HepG2 (cell line): ENCODE measurements at regions not wholly inside any gene's neighbourhood (a gene's known extent, or its start where the extent isn't known, plus 50 kb on each side); places are given as distances from the start of the nearest gene placed in this dataset.

Experiments used
- ATAC-seq: fragments of 200-7000 bp; cut with Tn5 transposase; 3 replicates; pipeline ENCODE4 v1.9.1; 2020; ENCODE audit warnings: mild to moderate bottlenecking, moderate library complexity
- BruUV-seq: library from RNA; stranded (reverse); fragments of 400-500 nt; replicated peaks from 2 replicates; lab custom pipeline; 2021; lab: Mats Ljungman, UMichigan
- CTCF ChIA-PET: fragments of 300-600 bp; formaldehyde crosslinking; extraction: SDS; loops from one replicate; lab custom pipeline; 2021; ENCODE audit warnings: low total read pairs, inconsistent platforms, low intra/inter-chr PET ratio; lab: Yijun Ruan, JAX
- POLR2A ChIA-PET: fragments of 350-600 bp; sonication (Branson Sonifier 250); formaldehyde crosslinking; loops from one replicate; lab custom pipeline; 2020; ENCODE audit warnings: antibody characterized with exemption, inconsistent platforms; lab: Yijun Ruan, JAX
- DNase-seq: peaks from one replicate; pipeline ENCODE4 v3.0.0-alpha.2; 2015; ENCODE audit warnings: low spot score
- FAIRE-seq: peaks from 3 replicates; lab custom pipeline; 2011; peaks lifted over from hg19 to GRCh38; lab: Jason Lieb, UNC
- H2AFZ ChIP-seq: one replicate; pipeline ENCODE4 v1.6.1; 2011; ENCODE audit warnings: low read length, inconsistent platforms
- H3K27ac ChIP-seq: fragments of 300-600 bp; 3 replicates; pipeline ENCODE4 v1.8.0; 2011; ENCODE audit warnings: mixed run types, mild to moderate bottlenecking, mixed read lengths, low read length, inconsistent platforms; ENCODE audit not compliant: insufficient read depth; ENCODE audit errors: extremely low read length
- H3K27me3 ChIP-seq, 2 experiments: fragments of 200-600 bp in 1 of 2; 2 replicates in 1 of 2; 3 replicates in 1 of 2; pipeline versions ENCODE4 v1.6.0 to v1.8.0; 2011; ENCODE audit warnings: low read length in 2 of 2, mild to moderate bottlenecking in 2 of 2, moderate library complexity in 2 of 2, inconsistent platforms in 1 of 2; ENCODE audit not compliant: insufficient read depth in 2 of 2, control insufficient read depth in 1 of 2
- H3K36me3 ChIP-seq, 2 experiments: fragments of 200-600 bp in 1 of 2; replicated peaks in 1 of 2; 2 replicates in 1 of 2; 3 replicates in 1 of 2; pipeline versions ENCODE4 v1.5.1 to v1.8.0; 2011; ENCODE audit warnings: low read length in 2 of 2, inconsistent platforms in 1 of 2; ENCODE audit not compliant: insufficient read depth in 2 of 2, control insufficient read depth in 1 of 2
- H3K4me1 ChIP-seq: 2 replicates; pipeline ENCODE4 v1.5.1; 2012; ENCODE audit warnings: low read length, inconsistent platforms; ENCODE audit not compliant: insufficient read depth
- H3K4me2 ChIP-seq: 2 replicates; pipeline ENCODE4 v1.6.0; 2011; ENCODE audit warnings: low read depth, low read length, inconsistent platforms
- H3K4me3 ChIP-seq, 3 experiments: fragments of 200-600 bp in 1 of 3; sonication (generic), shearing (Covaris generic) in 1 of 3; replicated peaks in 1 of 3; 2 replicates each; pipeline ENCODE4 v1.5.1; 2011 to 2016; ENCODE audit warnings: low read length in 3 of 3, inconsistent platforms in 2 of 3, low read depth in 2 of 3, mild to moderate bottlenecking in 2 of 3, control low read depth in 1 of 3, mixed read lengths in 1 of 3; ENCODE audit not compliant: insufficient read depth in 1 of 3
- H3K79me2 ChIP-seq: one replicate; pipeline ENCODE4 v1.6.1; 2011; ENCODE audit warnings: low read length, inconsistent platforms; ENCODE audit not compliant: insufficient read depth
- H3K9ac ChIP-seq: 2 replicates; pipeline ENCODE4 v1.6.0; 2011; ENCODE audit warnings: mild to moderate bottlenecking, low read depth, low read length, inconsistent platforms; ENCODE audit not compliant: insufficient read depth
- H3K9me3 ChIP-seq: 2 replicates; pipeline ENCODE4 v1.5.1; 2012; ENCODE audit warnings: mild to moderate bottlenecking, low read length
- H4K20me1 ChIP-seq: 2 replicates; pipeline ENCODE4 v1.6.0; 2011; ENCODE audit warnings: inconsistent platforms, mild to moderate bottlenecking, low read length, moderate library complexity; ENCODE audit not compliant: insufficient read depth
- ATF2 ChIP-seq: sonication (generic); formaldehyde crosslinking; IDR thresholded peaks from 2 replicates; pipeline ENCODE4 v1.4.0; 2020; ENCODE audit warnings: missing genetic modification reagents
- ATRX ChIP-seq: sonication (generic); formaldehyde crosslinking; IDR thresholded peaks from 2 replicates; pipeline ENCODE4 v1.4.0; 2020; ENCODE audit warnings: missing genetic modification reagents, borderline replicate concordance
- HBP1 ChIP-seq: IDR thresholded peaks from 2 replicates; pipeline ENCODE4 v1.6.1; 2016; ENCODE audit warnings: low read depth, control low read depth
- HCFC1 ChIP-seq: fragments of 150-350 bp; IDR thresholded peaks from 2 replicates; pipeline ENCODE4 v1.6.1; 2014; ENCODE audit warnings: low read depth, low read length
- HMGXB3 ChIP-seq: sonication (generic); formaldehyde crosslinking; IDR thresholded peaks from 2 replicates; pipeline ENCODE4 v1.4.0; 2020; ENCODE audit warnings: missing genetic modification reagents, borderline replicate concordance
- IRX3 ChIP-seq: sonication (generic); formaldehyde crosslinking; IDR thresholded peaks from 2 replicates; pipeline ENCODE4 v1.8.1; 2023; ENCODE audit warnings: mild to moderate bottlenecking, low read depth, missing genetic modification reagents, borderline replicate concordance
- KDM6A ChIP-seq: IDR thresholded peaks from 2 replicates; pipeline ENCODE4 v1.6.1; 2016; ENCODE audit warnings: low read depth
- LCORL ChIP-seq, 2 experiments: fragments of 450-650 bp in 1 of 2; sonication (generic) in 1 of 2; formaldehyde crosslinking in 1 of 2; IDR thresholded peaks; 2 replicates each; pipeline versions ENCODE4 v1.5.0 to v1.6.1; 2017 to 2020; ENCODE audit warnings: antibody characterized with exemption in 1 of 2, missing genetic modification reagents in 1 of 2
- RFXANK ChIP-seq: IDR thresholded peaks from 2 replicates; pipeline ENCODE4 v1.6.1; 2016
- SRSF4 ChIP-seq: fragments of 200-400 bp; formaldehyde crosslinking; IDR thresholded peaks from one replicate; pipeline ENCODE4 v1.6.1; 2018; ENCODE audit warnings: mild to moderate bottlenecking, low read depth, low read length, moderate library complexity; ENCODE audit not compliant: poor library complexity, severe bottlenecking
- SSRP1 ChIP-seq: IDR thresholded peaks from 2 replicates; pipeline ENCODE4 v1.6.1; 2016; ENCODE audit warnings: control low read depth
- ZFP36L2 ChIP-seq: sonication (generic); formaldehyde crosslinking; IDR thresholded peaks from 2 replicates; pipeline ENCODE4 v1.4.0; 2020; ENCODE audit warnings: missing genetic modification reagents
- ZNF317 ChIP-seq: sonication (generic); formaldehyde crosslinking; IDR thresholded peaks from 2 replicates; pipeline ENCODE4 v1.5.0; 2020; ENCODE audit warnings: mild to moderate bottlenecking, missing genetic modification reagents
- ZNF543 ChIP-seq: sonication (generic); formaldehyde crosslinking; IDR thresholded peaks from 2 replicates; pipeline ENCODE4 v1.4.0; 2020; ENCODE audit warnings: mild to moderate bottlenecking, missing genetic modification reagents
- ZNF550 ChIP-seq: sonication (generic); formaldehyde crosslinking; IDR thresholded peaks from 2 replicates; pipeline ENCODE4 v1.4.0; 2020; ENCODE audit warnings: mild to moderate bottlenecking, missing genetic modification reagents, borderline replicate concordance
- ZNF556 ChIP-seq: sonication (generic); formaldehyde crosslinking; IDR thresholded peaks from 2 replicates; pipeline ENCODE4 v1.4.0; 2020; ENCODE audit warnings: mild to moderate bottlenecking, missing genetic modification reagents, borderline replicate concordance
- ZNF562 ChIP-seq: sonication (generic); formaldehyde crosslinking; IDR thresholded peaks from 2 replicates; pipeline ENCODE4 v1.8.0; 2022; ENCODE audit warnings: missing genetic modification reagents, borderline replicate concordance
- ZNF747 ChIP-seq: sonication (generic); formaldehyde crosslinking; IDR thresholded peaks from 2 replicates; pipeline ENCODE4 v1.8.1; 2023; ENCODE audit warnings: missing genetic modification reagents, mild to moderate bottlenecking, borderline replicate concordance
- ZNF841 ChIP-seq: sonication (generic); formaldehyde crosslinking; IDR thresholded peaks from 2 replicates; pipeline ENCODE4 v1.8.1; 2023; ENCODE audit warnings: missing genetic modification reagents, borderline replicate concordance
- WGBS: methylation state at CpG from one replicate; pipeline ENCODE4 v1.1.6; 2017; ENCODE audit warnings: low lambda C conversion rate; 5-methylcytosine and 5-hydroxymethylcytosine counted together
- in situ Hi-C: cut with HindIII; loops from 2 replicates; pipeline ENCODE4 v1.10.0; 2017; ENCODE audit warnings: low pct_unique_long_range_greater_than_20kb; ENCODE audit not compliant: extremely low pct_ligation_motif_present
- intact Hi-C: fragments of 100-400 bp; cut with micrococcal nuclease; formaldehyde crosslinking; loops from one replicate; pipeline ENCODE4 v1.10.0; 2022; ENCODE audit not compliant: unreplicated experiment

- TF ChIP-seq HMGXB3 (CRISPR knock-in tag) (no peak), ZNF841 (CRISPR knock-in tag) (no peak)
These were observed 277.8 kb upstream of the TYRP1 start (continued) for GRCh38 chr9:12415361-12415760.

GRCh38 chr9:12416716-12417115 is 276.5 kb upstream of the TYRP1 start:
- CTCF ChIA-PET = no interaction called here
- Histone ChIP-seq H3K4me2 (no peak overlapping the region), H2AFZ (no peak overlapping the region), H3K36me3 (no peaks in the 10 kb centered on the region), H3K4me1 (no peaks in the 10 kb centered on the region), H4K20me1 (no peaks in the 10 kb centered on the region), H3K9me3 (0 out of 2 replicates have a peak, but pooled peaks cover 8% of the 10 kb centered on the region), H3K27ac (no peak overlapping the region), H3K27me3 (no peaks in the 10 kb centered on the region), H3K79me2 (no peaks in the 10 kb centered on the region), H3K9ac (no peak overlapping the region), H3K4me3 (no peak overlapping the region)
- 47% methylated on average over 2 of the region's 2 CpGs for WGBS
- intact Hi-C loops (no loop called here), in situ Hi-C loops (no loop called here)
- BruUV-seq = no TSS peak
- POLR2A ChIA-PET = no interaction called here
- DNase-seq (no peak), ATAC-seq (no peak), FAIRE-seq (no peak)
- no peak for TF ChIP-seq IRX3 (CRISPR knock-in tag)
- TF ChIP-seq ATRX = no peak
- TF ChIP-seq ZNF556 (CRISPR knock-in tag) = no peak
- TF ChIP-seq RFXANK = no peak
- no peak for TF ChIP-seq ZNF550 (CRISPR knock-in tag)
- no peak for TF ChIP-seq ZNF747 (CRISPR knock-in tag)
- no peak for TF ChIP-seq ZFP36L2 (CRISPR knock-in tag)
- no peak for TF ChIP-seq HBP1 (CRISPR knock-in tag)
- TF ChIP-seq SRSF4 = no peak
- TF ChIP-seq ZNF543 (CRISPR knock-in tag) = no peak
- TF ChIP-seq ZNF317 (CRISPR knock-in tag) = no peak
- TF ChIP-seq KDM6A (CRISPR knock-in tag) = no peak
- TF ChIP-seq LCORL (IDR thresholded peaks at IDR 0.05) = no peak
- no peak for TF ChIP-seq LCORL (CRISPR knock-in tag; IDR thresholded peaks at IDR 0.05)
- no peak for TF ChIP-seq HCFC1
- TF ChIP-seq SSRP1 = no peak
- no peak for TF ChIP-seq ZNF562
- no peak for TF ChIP-seq ATF2 (CRISPR knock-in tag)
